Natural killer cell treated with Interleukin-12 subunit alpha and Interleukin-12 subunit beta and Interleukin-15 and Interleukin-18, amount 100 ng/mL, for 72 hours (primary cell): ENCODE measurements at regions not wholly inside any gene's neighbourhood (a gene's known extent, or its start where the extent isn't known, plus 50 kb on each side); places are given as distances from the start of the nearest gene placed in this dataset.
"Not testable (repeated sequence)": the region's sequence is repeated elsewhere in the genome, so short reads cannot be mapped to it uniquely, and the experiment has no call there.

ENCODE experiments used
- ATAC-seq, 2 donors: fragments of 150-1000 bp; cut with Tn5 transposase in 1 of 2; sonication (Bioruptor Pico), chemical (Tn5 transposase) in 1 of 2; 2 replicates each; pipeline ENCODE4 v1.10.0; 2021
- DNase-seq: peaks from one replicate; pipeline ENCODE4 v3.0.0; 2022; ENCODE audit warnings: low spot score
- H3K27ac Mint-ChIP-seq, 2 donors: 1 replicate in 1 of 2; 2 replicates in 1 of 2; pipeline ENCODE4 v1.8.0; 2022; ENCODE audit warnings: mixed read lengths in 2 of 2, mild to moderate bottlenecking in 1 of 2, moderate library complexity in 1 of 2
- H3K27me3 Mint-ChIP-seq, 2 donors: 1 replicate in 1 of 2; 2 replicates in 1 of 2; pipeline ENCODE4 v1.8.0; 2022; ENCODE audit warnings: mixed read lengths in 2 of 2
- H3K36me3 Mint-ChIP-seq: one replicate; pipeline ENCODE4 v1.8.0; 2022; ENCODE audit warnings: mixed read lengths
- H3K4me1 Mint-ChIP-seq, 2 donors: 1 replicate in 1 of 2; 2 replicates in 1 of 2; pipeline ENCODE4 v1.8.0; 2022; ENCODE audit warnings: low read depth in 2 of 2, mixed read lengths in 2 of 2, mild to moderate bottlenecking in 1 of 2
- H3K4me3 Mint-ChIP-seq: one replicate; pipeline ENCODE4 v1.8.0; 2022; ENCODE audit warnings: mixed read lengths
- H3K9me3 Mint-ChIP-seq: 2 replicates; pipeline ENCODE4 v1.8.0; 2022; ENCODE audit warnings: mixed read lengths

DNA sequence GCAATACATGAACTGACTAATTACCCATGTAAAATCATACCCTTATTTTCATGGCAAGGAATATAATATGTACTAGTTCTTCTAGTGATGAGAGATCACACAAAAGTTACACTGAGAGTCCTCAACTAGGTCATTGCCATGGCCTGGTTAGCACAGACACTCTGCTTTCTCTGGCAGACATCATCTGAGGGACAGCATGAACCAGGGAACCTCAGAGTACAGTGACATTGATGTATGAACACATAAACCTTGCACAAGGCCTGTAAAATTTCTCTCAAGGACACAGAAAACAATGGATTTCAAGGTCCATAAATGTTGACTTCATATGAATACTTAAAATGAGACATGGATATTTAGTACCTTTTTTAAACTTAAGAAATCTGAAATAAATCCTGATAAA is 108.8 kb upstream of the MAGI3 start:
- no peaks in the 10 kb centered on the region for H3K9me3 Mint-ChIP-seq
- peaks cover 20 to 33% of the 10 kb centered on the region in 2 donors for H3K27me3 Mint-ChIP-seq
- H3K4me3 Mint-ChIP-seq: no peak overlapping the region
- H3K36me3 Mint-ChIP-seq: no peaks in the 10 kb centered on the region
- no peaks in the 10 kb centered on the region for H3K4me1 Mint-ChIP-seq
- ATAC-seq (no peak), DNase-seq (no peak)
- no peak overlapping the region for H3K27ac Mint-ChIP-seq

DNA sequence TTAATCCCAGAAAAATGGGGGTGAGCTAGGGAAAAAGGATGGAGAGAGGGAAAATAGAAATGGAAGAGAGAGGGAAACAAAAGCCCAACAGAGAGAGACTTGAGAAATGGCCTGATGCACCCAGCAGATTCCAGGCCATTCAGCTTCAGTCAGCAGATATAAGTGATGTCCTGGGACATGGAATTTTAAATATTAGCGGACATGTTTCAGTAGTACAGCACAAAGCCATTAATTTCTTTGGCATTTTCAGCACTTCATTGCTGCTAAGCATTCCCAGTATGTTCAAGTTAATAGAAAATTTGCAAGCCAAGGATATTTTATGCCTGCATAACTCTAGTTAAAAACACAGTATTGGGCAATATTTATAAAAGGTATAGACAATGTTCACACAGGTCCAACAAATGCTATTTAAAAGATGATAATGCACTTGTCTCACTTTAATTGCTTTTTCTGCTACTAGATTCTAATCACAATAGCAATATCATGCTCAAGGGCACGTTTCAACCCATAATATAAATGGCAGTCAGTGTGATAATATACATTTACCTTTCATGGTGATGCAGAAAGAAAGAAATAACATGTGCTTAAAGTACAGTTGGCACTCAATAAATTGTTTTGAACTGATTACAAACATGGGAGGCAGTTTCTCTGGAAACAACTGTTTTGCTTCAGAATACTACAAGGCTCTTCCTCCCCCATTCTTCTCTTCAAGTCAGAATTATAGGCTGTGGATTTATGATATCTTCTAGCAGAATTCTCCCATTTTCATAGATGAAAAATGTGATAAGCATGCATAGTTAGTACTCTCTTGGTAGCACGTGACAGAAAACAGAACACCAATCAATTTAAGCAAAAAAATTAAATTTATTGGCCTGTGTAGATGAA is 108.1 kb upstream of the MAGI3 start:
- H3K4me3 Mint-ChIP-seq: no peak overlapping the region
- peaks cover 20 to 37% of the 10 kb centered on the region in 2 donors for H3K27me3 Mint-ChIP-seq
- H3K4me1 Mint-ChIP-seq: no peaks in the 10 kb centered on the region
- DNase-seq (no peak), ATAC-seq (no peak)
- H3K27ac Mint-ChIP-seq: no peak overlapping the region
- H3K9me3 Mint-ChIP-seq: no peaks in the 10 kb centered on the region
- H3K36me3 Mint-ChIP-seq: no peaks in the 10 kb centered on the region

DNA sequence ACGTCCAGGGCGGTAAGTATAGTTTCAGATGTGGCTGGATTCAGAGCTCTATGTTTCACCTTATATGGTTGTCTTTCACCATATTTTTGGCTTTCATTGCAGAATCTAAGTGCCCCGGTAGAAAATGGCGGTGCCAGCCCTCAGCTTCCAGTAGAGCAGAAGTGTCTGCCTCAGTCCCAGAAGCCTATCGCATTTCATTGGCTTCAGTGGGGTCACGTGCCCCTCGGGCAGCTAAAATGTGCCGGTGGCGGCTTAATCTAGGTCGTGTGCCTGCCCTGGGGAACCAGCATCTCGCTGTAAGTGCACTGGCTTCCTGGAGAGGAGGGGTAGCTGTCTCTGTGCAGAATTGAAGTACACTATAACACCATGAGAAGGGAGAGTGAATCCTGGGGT is 107.4 kb upstream of the MAGI3 start:
- Mint-ChIP-seq H3K27me3 (peaks cover 23 to 43% of the 10 kb centered on the region in 2 donors), H3K27ac (no peak overlapping the region), H3K9me3 (no peaks in the 10 kb centered on the region), H3K4me1 (no peaks in the 10 kb centered on the region), H3K36me3 (no peaks in the 10 kb centered on the region), H3K4me3 (no peak overlapping the region)
- ATAC-seq (no peak), DNase-seq (no peak)

DNA sequence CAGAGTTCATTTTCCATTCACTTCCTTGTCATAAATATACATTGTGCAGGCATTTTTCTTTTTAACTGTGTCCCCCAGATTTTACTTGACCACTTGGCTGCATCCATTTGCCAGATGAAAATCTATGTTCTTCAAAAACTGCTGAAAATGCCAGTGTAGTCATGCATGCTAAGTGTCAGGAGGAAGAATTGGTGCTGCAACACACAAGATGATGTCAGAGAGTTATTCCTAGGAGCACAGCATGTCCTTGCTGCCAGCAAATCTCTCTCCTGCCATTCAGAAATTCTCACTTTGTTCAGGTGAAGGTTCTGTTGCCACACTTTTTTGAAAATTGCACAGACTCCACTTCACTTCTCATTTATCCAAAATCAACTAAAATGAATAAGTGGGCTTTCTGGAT is 106.4 kb upstream of the MAGI3 start:
- H3K4me3 Mint-ChIP-seq: no peak overlapping the region
- ATAC-seq (no peak), DNase-seq (no peak)
- H3K4me1 Mint-ChIP-seq: no peaks in the 10 kb centered on the region
- H3K36me3 Mint-ChIP-seq: no peaks in the 10 kb centered on the region
- peaks cover 28 to 40% of the 10 kb centered on the region in 2 donors for H3K27me3 Mint-ChIP-seq
- no peak overlapping the region for H3K27ac Mint-ChIP-seq
- no peaks in the 10 kb centered on the region for H3K9me3 Mint-ChIP-seq

DNA sequence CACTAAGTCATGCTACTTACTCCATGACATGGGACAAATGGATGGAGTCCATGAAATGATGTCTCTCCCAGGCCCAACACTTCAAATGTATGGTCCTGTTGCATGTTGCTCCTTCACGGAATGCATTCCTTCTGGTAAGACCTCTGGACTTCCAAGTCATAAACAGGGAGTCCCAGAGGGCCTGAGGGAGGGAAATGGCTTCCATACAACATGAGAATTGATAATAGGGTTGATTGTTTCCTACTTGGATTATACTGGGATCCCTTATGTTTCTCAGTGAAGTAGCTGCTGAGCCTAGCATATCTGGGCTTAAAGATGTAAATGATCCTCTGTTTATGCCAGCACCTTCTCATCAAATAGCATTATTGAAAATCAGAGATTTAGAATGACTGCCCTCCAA is 104.2 kb upstream of the MAGI3 start:
- DNase-seq (no peak), ATAC-seq (no peak)
- Mint-ChIP-seq H3K4me3 (no peak overlapping the region), H3K27ac (no peak overlapping the region), H3K4me1 (no peaks in the 10 kb centered on the region), H3K27me3 (peaks cover 18 to 43% of the 10 kb centered on the region in 2 donors), H3K36me3 (no peaks in the 10 kb centered on the region), H3K9me3 (no peaks in the 10 kb centered on the region)

DNA sequence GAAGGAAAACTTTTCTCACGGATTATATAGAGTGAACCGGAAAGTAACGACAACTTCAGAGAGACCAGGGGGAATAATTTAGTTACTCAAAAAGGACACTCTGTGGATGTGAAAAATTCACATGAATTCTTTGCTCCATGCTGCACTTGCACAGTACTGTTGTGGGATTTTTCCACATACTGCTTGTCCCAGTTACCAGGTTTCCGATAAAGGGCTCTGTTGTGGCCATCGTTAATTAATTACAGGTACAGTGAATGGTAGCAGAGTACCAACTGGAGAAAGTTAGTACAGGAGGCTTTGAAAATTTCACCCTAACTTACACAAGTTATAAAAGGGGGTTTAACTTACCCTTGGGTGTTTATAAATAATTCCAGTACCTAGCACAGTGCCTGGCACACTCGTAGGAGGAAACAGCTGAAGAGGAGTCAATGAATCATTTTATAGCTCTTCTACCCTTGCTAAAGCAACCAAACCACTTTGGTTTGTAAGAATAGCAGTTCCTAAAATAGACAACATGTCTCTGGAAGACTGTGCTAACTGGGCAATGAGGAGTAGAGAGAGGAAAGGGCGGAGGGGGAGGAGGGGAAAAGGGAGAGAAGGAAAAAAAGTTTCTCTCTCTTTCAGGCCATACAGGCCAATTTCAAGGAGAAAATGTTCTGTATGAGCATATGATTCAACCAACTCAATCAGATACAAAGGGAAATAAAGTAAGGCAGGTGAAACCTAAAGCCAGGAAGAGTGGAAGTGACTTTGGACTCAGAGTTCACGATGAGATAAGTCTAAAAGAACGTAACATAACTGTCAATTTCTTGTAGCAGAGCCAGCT is 98.3 kb upstream of the MAGI3 start:
- no peak overlapping the region for H3K4me3 Mint-ChIP-seq
- H3K27ac Mint-ChIP-seq: no peak overlapping the region
- H3K9me3 Mint-ChIP-seq: no peaks in the 10 kb centered on the region
- DNase-seq: no peak
- H3K27me3 Mint-ChIP-seq: peaks cover 31 to 63% of the 10 kb centered on the region in 2 donors
- H3K36me3 Mint-ChIP-seq: no peaks in the 10 kb centered on the region
- no peaks in the 10 kb centered on the region for H3K4me1 Mint-ChIP-seq
- no peak for ATAC-seq

DNA sequence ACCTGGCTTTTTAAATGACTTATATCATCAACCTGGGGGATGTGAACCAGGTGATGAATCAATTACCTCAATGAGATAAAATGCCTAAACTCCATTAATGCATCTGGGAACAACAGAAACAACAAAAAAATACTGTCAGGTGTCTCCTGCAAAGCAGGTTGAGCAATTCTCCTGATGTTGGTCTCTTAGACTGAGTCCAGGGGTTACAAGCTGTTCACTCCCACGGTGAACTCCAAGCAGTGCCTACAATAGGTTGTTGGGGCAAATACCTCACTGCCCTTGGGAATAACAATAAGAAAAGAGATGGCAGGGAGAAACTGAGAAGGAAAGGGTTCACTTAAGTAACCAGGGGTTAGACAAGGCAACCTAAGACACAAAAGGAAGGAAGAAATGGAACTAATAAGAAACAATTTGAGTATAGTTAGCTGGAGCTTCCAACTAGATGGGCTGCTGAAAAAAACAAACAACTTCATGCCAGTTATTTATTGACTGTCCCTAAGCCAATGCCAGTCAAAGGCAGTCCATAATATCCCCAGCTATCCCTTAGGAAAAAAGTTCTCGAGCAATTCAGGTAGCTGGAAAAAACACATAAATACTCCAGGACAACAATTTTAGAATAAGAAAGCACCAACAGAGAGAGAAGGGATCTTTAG is 97.6 kb upstream of the MAGI3 start:
- no peaks in the 10 kb centered on the region for H3K9me3 Mint-ChIP-seq
- no peak overlapping the region for H3K4me3 Mint-ChIP-seq
- H3K36me3 Mint-ChIP-seq: no peaks in the 10 kb centered on the region
- no peaks in the 10 kb centered on the region for H3K4me1 Mint-ChIP-seq
- DNase-seq (no peak), ATAC-seq (no peak)
- H3K27me3 Mint-ChIP-seq: peaks cover 29 to 63% of the 10 kb centered on the region in 2 donors
- H3K27ac Mint-ChIP-seq: no peak overlapping the region

DNA sequence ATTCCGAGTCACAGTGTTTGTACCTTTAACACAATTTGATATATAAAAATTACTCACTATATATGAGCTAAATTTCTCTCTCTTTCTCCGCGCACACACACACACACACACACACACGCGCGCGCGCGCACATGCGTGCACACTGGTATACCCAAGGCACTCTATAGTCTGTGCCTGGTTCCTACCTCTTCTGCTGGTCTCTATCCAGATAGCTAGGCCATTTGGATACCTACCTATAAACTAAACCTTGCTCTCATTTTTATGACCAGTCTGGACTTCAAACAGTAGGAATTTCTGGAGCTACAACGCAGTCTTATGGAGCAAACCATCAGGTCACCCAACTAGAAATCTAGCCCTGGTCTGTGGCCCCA is 97.1 kb upstream of the MAGI3 start:
- no peak overlapping the region for H3K27ac Mint-ChIP-seq

DNA sequence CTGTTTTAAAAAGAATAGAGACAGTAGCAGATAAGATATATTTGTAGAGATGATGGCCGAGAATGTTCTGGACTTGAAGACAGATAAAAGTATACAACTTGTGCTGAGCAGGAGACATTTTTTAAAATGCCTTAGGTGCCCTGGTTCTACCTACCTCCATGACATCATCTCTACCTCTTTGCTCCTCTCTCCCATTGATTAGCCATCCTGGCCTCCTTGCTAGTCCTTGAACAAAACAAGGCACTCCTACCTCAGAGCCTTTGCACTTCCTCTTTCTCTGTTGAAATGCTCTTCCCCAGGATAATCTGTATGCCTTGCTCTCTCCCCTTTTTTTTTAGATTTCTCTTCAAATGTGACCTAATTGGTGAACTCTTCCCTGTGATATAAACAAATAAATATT is 92.6 kb upstream of the MAGI3 start:
- Mint-ChIP-seq H3K4me1 (no peaks in the 10 kb centered on the region), H3K36me3 (no peaks in the 10 kb centered on the region), H3K4me3 (no peak overlapping the region), H3K9me3 (no peaks in the 10 kb centered on the region), H3K27ac (no peak overlapping the region), H3K27me3 (peaks cover 22 to 50% of the 10 kb centered on the region in 2 donors)
- no peak for DNase-seq
- no peak for ATAC-seq

More for the DNA sequence above, 97.1 kb upstream of the MAGI3 start:
- H3K27me3 Mint-ChIP-seq: peaks cover 30 to 67% of the 10 kb centered on the region in 2 donors
- H3K36me3 Mint-ChIP-seq: no peaks in the 10 kb centered on the region
- ATAC-seq (no peak), DNase-seq (no peak)
- H3K4me1 Mint-ChIP-seq: no peaks in the 10 kb centered on the region
- no peak overlapping the region for H3K4me3 Mint-ChIP-seq
- H3K9me3 Mint-ChIP-seq: no peaks in the 10 kb centered on the region

DNA sequence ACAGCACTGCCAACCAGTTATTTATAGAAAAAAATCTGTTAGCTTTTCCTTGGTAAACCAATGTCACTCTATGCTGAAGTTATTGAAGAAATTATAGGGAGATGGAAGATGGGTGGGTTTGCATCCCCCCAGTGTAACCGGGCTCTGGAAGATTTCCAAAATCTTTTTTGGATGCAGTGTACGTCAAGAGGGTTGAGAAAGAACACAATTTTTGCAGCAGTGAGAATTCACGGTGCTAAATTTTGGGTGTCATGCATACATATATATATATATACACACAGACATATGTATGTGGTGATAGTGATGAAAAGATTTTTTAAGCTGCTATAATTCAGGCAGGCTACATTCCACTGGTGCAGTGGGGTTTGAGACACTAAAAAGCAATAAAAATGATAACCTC is 91.4 kb upstream of the MAGI3 start:
- Mint-ChIP-seq H3K27ac (no peak overlapping the region), H3K27me3 (peaks cover 22 to 51% of the 10 kb centered on the region in 2 donors), H3K36me3 (no peaks in the 10 kb centered on the region), H3K4me3 (no peak overlapping the region), H3K4me1 (no peaks in the 10 kb centered on the region), H3K9me3 (no peaks in the 10 kb centered on the region)
- no peak for DNase-seq
- no peak for ATAC-seq

DNA sequence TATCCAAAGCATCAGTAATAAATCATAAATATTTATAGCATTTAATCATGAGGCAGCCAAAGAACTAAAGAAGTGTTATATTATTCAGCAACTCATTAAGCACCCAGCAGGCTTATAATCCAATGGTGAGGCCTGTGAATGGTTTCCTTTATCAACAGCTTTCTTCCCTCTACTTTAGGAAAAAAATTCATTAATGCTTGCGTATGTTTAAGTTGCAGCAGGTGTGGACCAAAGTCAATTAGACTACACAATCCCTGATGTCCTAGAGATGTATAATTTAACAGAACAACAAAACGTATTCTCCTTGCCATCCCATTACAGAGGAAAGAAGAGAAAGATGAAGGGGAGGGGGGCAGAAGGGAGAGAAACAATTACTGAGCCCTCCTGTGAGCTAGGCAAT is 87.7 kb upstream of the MAGI3 start:
- no peak overlapping the region for H3K27ac Mint-ChIP-seq
- no peaks in the 10 kb centered on the region for H3K9me3 Mint-ChIP-seq
- no peaks in the 10 kb centered on the region for H3K4me1 Mint-ChIP-seq
- ATAC-seq (no peak), DNase-seq (no peak)
- no peak overlapping the region for H3K4me3 Mint-ChIP-seq
- H3K27me3 Mint-ChIP-seq: peaks cover 20 to 51% of the 10 kb centered on the region in 2 donors
- H3K36me3 Mint-ChIP-seq: no peaks in the 10 kb centered on the region

DNA sequence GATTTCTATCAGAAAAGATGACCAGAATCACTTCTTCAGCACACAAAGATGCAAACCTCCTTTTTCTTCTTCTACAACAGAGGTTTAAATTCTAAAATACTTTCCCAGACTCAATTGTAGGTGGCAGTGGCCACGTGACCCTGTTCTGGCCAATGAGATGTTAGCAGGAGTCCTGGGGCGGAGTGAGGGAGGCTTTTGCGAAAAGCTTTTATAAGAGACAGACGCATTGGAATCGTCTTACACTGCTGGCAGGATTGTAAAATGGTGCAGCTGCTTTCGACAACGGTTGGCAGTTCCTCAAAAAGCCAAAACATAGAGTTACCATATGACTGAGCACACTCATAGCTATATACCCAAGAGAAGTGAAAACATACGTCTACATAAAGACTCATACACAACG is 87.0 kb upstream of the MAGI3 start:
- Mint-ChIP-seq H3K27me3 (peaks cover 19 to 45% of the 10 kb centered on the region in 2 donors), H3K9me3 (no peaks in the 10 kb centered on the region), H3K27ac (no peak overlapping the region), H3K4me3 (no peak overlapping the region), H3K4me1 (no peaks in the 10 kb centered on the region), H3K36me3 (no peaks in the 10 kb centered on the region)
- DNase-seq: no peak
- no peak for ATAC-seq

DNA sequence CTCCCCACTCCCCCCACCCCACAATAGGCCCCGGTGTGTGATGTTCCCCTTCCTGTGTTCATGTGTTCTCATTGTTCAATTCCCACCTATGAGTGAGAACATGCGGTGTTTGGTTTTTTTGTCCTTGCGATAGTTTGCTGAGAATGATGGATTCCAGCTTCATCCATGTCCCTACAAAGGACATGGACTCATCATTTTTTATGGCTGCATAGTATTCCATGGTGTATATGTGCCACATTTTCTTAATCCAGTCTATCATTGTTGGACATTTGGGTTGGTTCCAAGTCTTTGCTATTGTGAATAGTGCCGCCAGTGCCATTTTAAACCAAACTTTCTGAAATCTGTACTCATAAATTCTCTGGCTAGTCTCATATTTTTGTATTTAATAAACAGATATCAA is 85.3 kb upstream of the MAGI3 start:
- not testable (repeated sequence) for H3K4me1 Mint-ChIP-seq, H3K9me3 Mint-ChIP-seq, H3K4me3 Mint-ChIP-seq, H3K36me3 Mint-ChIP-seq, DNase-seq, H3K27ac Mint-ChIP-seq, ATAC-seq
- peaks cover 26 to 54% of the 10 kb centered on the region in 2 donors for H3K27me3 Mint-ChIP-seq
